Hippocampal formation (tissue), 2 donors: ENCODE measurements at regions not wholly inside any gene's neighbourhood (a gene's known extent, or its start where the extent isn't known, plus 50 kb on each side); places are given as distances from the start of the nearest gene placed in this dataset.

Experiments used
- DNase-seq, 2 donors: peaks; one replicate each; lab custom pipeline; 2025; lab: John Stamatoyannopoulos, UW

GRCh38 chr4:35175894-35176293, 1068.4 kb downstream of the ARAP2 start:
- no peak for DNase-seq

GRCh38 chr4:35182451-35182850, 1061.9 kb downstream of the ARAP2 start:
- no peak for DNase-seq

GRCh38 chr4:35189988-35190613, 1054.2 kb downstream of the ARAP2 start:
- DNase-seq: no peak

- DNase-seq: no peak
Measured at GRCh38 chr4:35201403-35201802, 1042.9 kb downstream of the ARAP2 start.

- no peak for DNase-seq
Measured at GRCh38 chr4:35216636-35217035, 1027.7 kb downstream of the ARAP2 start.

- no peak for DNase-seq
Measured at GRCh38 chr4:35217331-35217730, 1027.0 kb downstream of the ARAP2 start.

DNA sequence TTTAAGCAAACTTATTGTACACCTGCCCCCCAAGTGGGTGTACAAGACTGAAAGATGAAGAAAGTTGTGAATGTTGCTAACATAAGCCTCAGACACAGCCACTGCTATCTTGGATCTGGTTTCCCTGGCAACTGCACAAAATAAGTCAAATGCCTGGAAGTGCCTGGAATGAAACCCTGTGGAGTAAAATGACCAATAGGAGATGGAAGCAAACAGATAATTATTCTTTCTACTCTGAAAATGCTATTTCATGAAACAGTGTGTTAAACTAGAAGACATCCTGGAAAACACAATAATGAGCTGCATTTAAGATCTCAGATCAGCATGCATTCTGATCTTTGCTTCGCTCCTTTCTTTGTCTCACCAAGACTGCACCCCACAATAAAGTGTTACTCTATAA, 1016.0 kb downstream of the ARAP2 start:
- no peak for DNase-seq

DNA sequence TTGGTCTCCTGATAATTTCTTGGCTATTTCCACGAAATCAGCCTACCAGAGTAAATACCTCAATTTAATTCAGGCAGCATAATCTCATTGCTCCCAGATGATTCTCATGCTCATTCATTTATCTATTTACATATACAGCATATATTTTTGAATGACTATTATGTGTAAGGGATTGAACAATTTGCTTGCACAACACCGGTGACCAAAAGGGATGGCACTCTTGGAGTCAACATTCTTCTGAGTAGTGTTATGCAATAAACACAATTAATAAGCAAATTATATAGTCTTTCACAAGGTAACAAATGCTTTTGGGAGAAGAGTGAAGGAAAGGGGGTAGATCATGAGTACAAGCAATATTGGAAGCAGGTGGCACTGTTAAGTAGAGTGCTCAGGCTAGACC, 1015.3 kb downstream of the ARAP2 start:
- DNase-seq: no peak

GRCh38 chr4:35237924-35238323, 1006.4 kb downstream of the ARAP2 start:
- no peak for DNase-seq

GRCh38 chr4:35238793-35239192, 1005.5 kb downstream of the ARAP2 start:
- no peak for DNase-seq

- DNase-seq: no peak
Measured at GRCh38 chr4:35246493-35246892, 997.8 kb downstream of the ARAP2 start.

GRCh38 chr4:35247047-35247446, 997.3 kb downstream of the ARAP2 start:
- DNase-seq: no peak

GRCh38 chr4:35250331-35250730, 994.0 kb downstream of the ARAP2 start:
- DNase-seq: no peak

DNA sequence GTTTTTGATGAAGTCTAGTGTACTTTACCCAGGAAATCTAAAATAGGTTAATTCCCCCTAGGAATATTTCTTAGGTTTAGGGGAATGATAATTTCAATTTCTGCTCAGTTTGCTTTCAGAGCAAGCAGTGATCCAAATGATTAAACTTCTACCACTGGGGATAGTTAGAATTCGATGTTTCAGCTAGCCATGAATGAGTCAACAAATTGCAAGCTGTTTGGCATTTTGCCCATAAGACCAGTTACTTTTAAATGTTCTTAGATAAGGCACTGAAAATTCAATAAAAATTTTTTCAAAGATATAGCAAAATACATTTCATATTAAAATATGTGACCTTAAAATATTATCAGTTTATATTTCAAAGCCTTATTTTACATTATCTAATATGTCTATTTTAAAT, 993.6 kb downstream of the ARAP2 start:
- no peak for DNase-seq

- DNase-seq: no peak
Measured at GRCh38 chr4:35252071-35252470, 992.2 kb downstream of the ARAP2 start.

DNA sequence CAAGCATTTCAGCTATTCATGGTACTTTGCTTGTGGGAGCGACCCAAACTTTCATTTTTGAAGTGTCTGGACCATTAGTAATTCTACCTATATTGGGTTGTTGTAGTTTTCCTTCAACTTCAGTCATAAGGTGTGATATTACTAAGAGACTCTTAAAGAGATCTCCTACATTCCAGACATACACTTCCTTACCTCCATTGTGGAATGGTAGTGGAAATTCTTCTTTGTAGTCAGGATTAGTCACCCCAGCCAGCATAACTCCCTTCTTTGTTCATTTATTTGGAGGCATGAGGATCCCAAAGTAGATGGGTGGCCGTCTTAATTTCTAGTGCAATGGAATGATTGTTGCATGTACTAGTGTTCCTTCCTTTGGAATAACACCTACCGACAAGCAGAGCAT, 991.4 kb downstream of the ARAP2 start:
- DNase-seq: no peak

GRCh38 chr4:35253331-35253730, 991.0 kb downstream of the ARAP2 start:
- no peak for DNase-seq

DNA sequence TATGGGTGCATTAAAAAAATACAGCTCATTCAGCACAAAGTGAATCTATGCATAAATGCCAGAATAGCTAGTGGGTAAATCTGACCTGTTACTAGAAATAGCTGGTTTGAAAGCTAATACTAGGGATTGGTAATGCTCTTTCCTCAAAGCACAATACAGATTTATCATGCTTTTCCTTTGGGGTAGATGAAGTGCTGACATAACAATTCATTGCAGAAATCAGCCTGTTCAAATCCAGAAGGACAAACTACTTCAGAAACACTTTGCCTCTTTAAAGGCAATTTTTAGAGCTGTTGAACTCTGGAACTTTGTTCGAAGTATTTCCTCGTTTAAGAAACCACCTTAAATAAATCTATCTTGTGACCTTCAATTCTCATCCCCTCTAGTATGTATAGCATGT, 957.9 kb downstream of the ARAP2 start:
- no peak for DNase-seq

DNA sequence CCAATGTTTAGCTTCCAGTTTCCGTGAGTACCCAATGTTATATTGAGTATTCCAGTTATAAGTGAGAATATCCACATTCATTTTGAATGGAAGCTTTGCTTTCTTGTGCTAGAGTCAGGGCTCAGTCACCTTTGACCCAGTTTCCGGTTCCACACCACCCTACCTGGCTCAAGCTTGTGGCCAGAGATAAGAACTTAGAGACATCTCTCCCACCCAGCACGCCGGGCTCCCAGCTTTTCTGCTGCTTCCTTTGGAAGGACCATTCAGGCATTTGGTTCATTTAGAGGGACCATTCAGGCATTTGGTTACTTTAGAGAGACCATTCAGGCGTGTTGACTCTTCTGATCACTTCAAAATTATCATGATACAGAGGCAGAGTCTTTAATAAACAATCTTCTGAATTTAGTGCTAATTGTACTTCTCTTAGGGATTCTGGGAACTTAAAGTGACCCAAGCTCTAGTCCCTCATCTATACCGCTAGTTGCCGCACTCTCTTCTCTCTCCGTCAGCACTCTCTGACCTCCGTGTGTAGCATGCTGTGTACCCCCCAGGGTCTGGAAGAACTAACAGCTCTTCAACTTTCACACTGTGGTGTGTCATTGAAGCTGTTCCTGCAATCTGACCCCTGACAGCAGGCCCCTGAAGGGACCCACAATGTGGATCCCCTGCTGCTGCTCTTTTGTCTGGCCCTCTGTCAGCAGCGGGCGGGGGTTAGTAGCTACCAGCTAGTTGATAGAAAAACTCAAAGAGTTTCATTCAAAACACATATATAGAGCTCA, 943.1 kb downstream of the ARAP2 start:
- DNase-seq: no peak

DNA sequence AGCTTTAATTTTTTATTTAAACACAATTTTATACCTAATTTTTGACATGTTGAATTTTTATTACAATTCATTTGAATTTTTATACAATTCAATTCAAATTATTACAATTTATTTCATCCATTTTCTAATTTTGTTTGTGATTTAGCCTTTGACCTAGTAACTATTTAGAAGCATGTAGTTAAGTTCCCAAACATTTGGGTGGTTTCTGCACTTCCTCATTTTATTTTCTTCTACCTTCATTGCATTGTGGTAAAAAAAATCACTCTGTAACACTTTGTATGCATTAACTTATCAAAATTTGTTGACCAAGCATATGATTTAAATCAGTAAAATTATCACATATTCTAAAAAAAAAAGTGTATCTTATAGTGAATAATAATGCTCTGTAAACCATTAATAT, 928.9 kb downstream of the ARAP2 start:
- no peak for DNase-seq

GRCh38 chr4:35325908-35326453, 918.3 kb downstream of the ARAP2 start:
- no peak for DNase-seq

DNA sequence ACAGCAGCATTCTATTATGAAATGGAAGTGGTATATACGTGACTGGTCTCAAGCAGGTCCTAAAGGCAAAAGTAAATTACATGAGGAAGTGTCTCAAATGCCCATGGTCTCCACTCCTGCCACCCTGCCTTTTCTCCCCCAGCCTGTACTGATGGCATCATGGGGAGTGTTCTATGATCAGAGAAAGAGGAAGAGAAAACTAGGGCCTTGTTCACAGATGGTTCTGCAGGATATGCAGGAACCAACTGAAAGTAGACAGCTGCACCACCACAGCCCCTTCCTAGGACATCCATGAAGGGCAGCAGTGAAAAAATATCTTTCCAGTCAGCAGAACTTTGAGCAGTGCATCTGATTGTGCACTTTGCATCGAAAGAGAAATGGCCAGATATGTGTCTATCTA, 901.5 kb downstream of the ARAP2 start:
- no peak for DNase-seq

DNA sequence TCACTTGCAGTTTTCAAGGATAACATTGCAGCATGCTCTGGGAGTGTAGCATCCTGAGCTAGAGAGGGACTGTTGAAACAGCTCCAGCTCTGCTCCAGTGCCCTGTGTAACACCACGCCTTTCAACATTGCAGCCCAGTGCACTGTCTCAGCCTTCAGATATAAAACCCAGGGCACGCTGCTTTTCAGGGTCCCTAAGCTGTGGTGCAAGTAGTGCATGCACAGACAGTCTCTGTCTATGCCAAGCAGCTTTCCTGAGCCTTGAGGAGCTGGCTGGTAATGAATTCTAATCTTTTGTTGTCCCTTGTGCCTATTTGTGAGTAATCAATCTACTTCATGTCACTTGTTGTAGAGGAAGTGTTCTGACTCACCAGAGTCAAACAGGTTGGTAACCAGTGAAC, 897.0 kb downstream of the ARAP2 start:
- DNase-seq: no peak
